ENCODE measurements at regions not wholly inside any gene's neighbourhood (a gene's known extent, or its start where the extent isn't known, plus 50 kb on each side); places are given as distances from the start of the nearest gene placed in this dataset.

DNA sequence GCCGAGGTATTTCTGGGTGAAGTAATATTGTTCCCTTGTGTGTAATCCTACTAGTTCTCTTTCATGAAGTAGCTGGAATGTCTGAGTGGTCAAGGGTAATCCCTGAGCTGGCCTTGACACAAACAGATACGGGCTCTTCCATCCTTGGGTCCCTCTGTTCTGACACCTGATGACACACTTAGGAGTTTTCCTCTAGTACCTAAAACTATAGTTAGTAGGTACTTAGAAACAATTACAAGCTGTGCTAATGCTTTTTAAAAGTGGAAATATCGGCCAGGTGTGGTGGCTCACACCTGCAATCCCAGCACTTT lies 59.2 kb upstream of the IL1R1 start:
- TF ChIP-seq, protein P1, sequence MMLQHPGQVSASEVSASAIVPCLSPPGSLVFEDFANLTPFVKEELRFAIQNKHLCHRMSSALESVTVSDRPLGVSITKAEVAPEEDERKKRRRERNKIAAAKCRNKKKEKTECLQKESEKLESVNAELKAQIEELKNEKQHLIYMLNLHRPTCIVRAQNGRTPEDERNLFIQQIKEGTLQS (CRISPR knock-in tag; conservative IDR thresholded peaks at IDR 0.05) = no peak
- TF ChIP-seq ATF2 (CRISPR knock-in tag; IDR thresholded peaks at IDR 0.05; ENCODE audit: borderline replicate concordance, low read depth) = no peak
